ENCODE measurements at regions not wholly inside any gene's neighbourhood (a gene's known extent, or its start where the extent isn't known, plus 50 kb on each side); places are given as distances from the start of the nearest gene placed in this dataset.

- Histone ChIP-seq H3K36me3 (ENCODE audit: control insufficient read depth, insufficient read depth, low read length) (no peaks in the 10 kb centered on the region), H3K4me3 (no peak overlapping the region), H3K9me1 (ENCODE audit: control insufficient read depth, insufficient read depth, low read length) (no peaks in the 10 kb centered on the region), H3K9me3 (replicated peaks; ENCODE audit: control insufficient read depth, insufficient read depth, low read depth, low read length) (no peaks in the 10 kb centered on the region), H4K20me1 (replicated peaks; ENCODE audit: control insufficient read depth, insufficient read depth, low read length) (no peaks in the 10 kb centered on the region), H3K27ac (ENCODE audit: extremely low read depth, low read depth, low read length) (no peak overlapping the region), H3K4me2 (ENCODE audit: insufficient read depth, low read length) (no peak overlapping the region), H2AFZ (ENCODE audit: low read depth, low read length) (no peak overlapping the region), H3K79me2 (ENCODE audit: control insufficient read depth, insufficient read depth, low read length) (no peaks in the 10 kb centered on the region), H3K27me3 (ENCODE audit: control insufficient read depth in 2 of 2, insufficient read depth in 2 of 2, low read length in 2 of 2) (no peaks in the 10 kb centered on the region), H3K4me1 (replicated peaks in 1 of 2; ENCODE audit: control insufficient read depth in 2 of 2, insufficient read depth in 2 of 2, low read length in 2 of 2) (no peaks in the 10 kb centered on the region), H3K9ac (ENCODE audit: insufficient read depth in 1 of 2, low read depth in 2 of 2, low read length in 2 of 2) (no peak overlapping the region)
- ATAC-seq: no peak
- POLR2A ChIA-PET: no interaction called here
- in situ Hi-C loops (cut with MboI) (no loop called here), intact Hi-C loops (cut with micrococcal nuclease) (no loop called here)
- no peak for DNase-seq (ENCODE audit: extremely low read depth in 1 of 4, low spot score in 3 of 4)
- CTCF ChIA-PET (ENCODE audit: low intra/inter-chr PET ratio): no interaction called here
- 84% methylated on average over 3 of the region's 4 CpGs for WGBS (ENCODE audit: insufficient coverage, low coverage, missing lambda C conversion rate)
- FAIRE-seq: no peak
- TF ChIP-seq ZNF146 (CRISPR knock-in tag; IDR thresholded peaks at IDR 0.05; ENCODE audit: unreplicated experiment) (no peak), EZH2 (IDR thresholded peaks at IDR 0.05; ENCODE audit: borderline replicate concordance, low read depth, low read length) (no peak)
- BruUV-seq (replicated peaks): no TSS peak
These were observed 163.0 kb downstream of the MREG start for GRCh38 chr2:215850380-215850779.

GRCh38 chr2:215849771-215850170 is 163.6 kb downstream of the MREG start:
- WGBS (ENCODE audit: insufficient coverage, low coverage, missing lambda C conversion rate): 24% methylated on average over 6 of the region's 6 CpGs
- H2AFZ ChIP-seq (ENCODE audit: low read depth, low read length): no peak overlapping the region
- no peaks in the 10 kb centered on the region for H3K9me3 ChIP-seq (replicated peaks; ENCODE audit: control insufficient read depth, insufficient read depth, low read depth, low read length)
- no TSS peak for BruUV-seq (replicated peaks)
- CTCF ChIA-PET (ENCODE audit: low intra/inter-chr PET ratio): no interaction called here
- H3K79me2 ChIP-seq (ENCODE audit: control insufficient read depth, insufficient read depth, low read length): no peaks in the 10 kb centered on the region
- ATAC-seq (no peak), FAIRE-seq (no peak), DNase-seq (ENCODE audit: extremely low read depth in 1 of 4, low spot score in 3 of 4) (no peak)
- H3K27me3 ChIP-seq (ENCODE audit: control insufficient read depth in 2 of 2, insufficient read depth in 2 of 2, low read length in 2 of 2): no peaks in the 10 kb centered on the region
- no peak overlapping the region for H3K4me2 ChIP-seq (ENCODE audit: insufficient read depth, low read length)
- H3K36me3 ChIP-seq (ENCODE audit: control insufficient read depth, insufficient read depth, low read length): no peaks in the 10 kb centered on the region
- H3K4me3 ChIP-seq: no peak overlapping the region
- H3K9ac ChIP-seq (ENCODE audit: insufficient read depth in 1 of 2, low read depth in 2 of 2, low read length in 2 of 2): no peak overlapping the region
- no peaks in the 10 kb centered on the region for H3K4me1 ChIP-seq (replicated peaks in 1 of 2; ENCODE audit: control insufficient read depth in 2 of 2, insufficient read depth in 2 of 2, low read length in 2 of 2)
- in situ Hi-C loops (cut with MboI) (no loop called here), intact Hi-C loops (cut with micrococcal nuclease) (no loop called here)
- H3K9me1 ChIP-seq (ENCODE audit: control insufficient read depth, insufficient read depth, low read length): no peaks in the 10 kb centered on the region
- H3K27ac ChIP-seq (ENCODE audit: extremely low read depth, low read depth, low read length): no peak overlapping the region
- no peaks in the 10 kb centered on the region for H4K20me1 ChIP-seq (replicated peaks; ENCODE audit: control insufficient read depth, insufficient read depth, low read length)
- POLR2A ChIA-PET: no interaction called here
- peak; percentile 55 for TF ChIP-seq CBFA2T3 (IDR thresholded peaks at IDR 0.05)
- no peak for TF ChIP-seq BCL6 (CRISPR knock-in tag; IDR thresholded peaks at IDR 0.05)
- TF ChIP-seq ARID1B (IDR thresholded peaks at IDR 0.05): peak; percentile 38; the same call in 1 of the 2 replicates
- TF ChIP-seq ZNF324 (CRISPR knock-in tag; IDR thresholded peaks at IDR 0.05): no peak
- TF ChIP-seq, protein P1, sequence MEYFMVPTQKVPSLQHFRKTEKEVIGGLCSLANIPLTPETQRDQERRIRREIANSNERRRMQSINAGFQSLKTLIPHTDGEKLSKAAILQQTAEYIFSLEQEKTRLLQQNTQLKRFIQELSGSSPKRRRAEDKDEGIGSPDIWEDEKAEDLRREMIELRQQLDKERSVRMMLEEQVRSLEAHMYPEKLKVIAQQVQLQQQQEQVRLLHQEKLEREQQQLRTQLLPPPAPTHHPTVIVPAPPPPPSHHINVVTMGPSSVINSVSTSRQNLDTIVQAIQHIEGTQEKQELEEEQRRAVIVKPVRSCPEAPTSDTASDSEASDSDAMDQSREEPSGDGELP (CRISPR knock-in tag; IDR thresholded peaks at IDR 0.05; ENCODE audit: borderline replicate concordance): no peak
- TF ChIP-seq SRF (CRISPR knock-in tag; IDR thresholded peaks at IDR 0.05): no peak
- TF ChIP-seq PPARD (CRISPR knock-in tag; IDR thresholded peaks at IDR 0.05): no peak
- 0 out of 2 replicates have a peak, but pooled peaks have one; percentile 56 for TF ChIP-seq HDAC2 (IDR thresholded peaks at IDR 0.05)
- TF ChIP-seq RCOR1 (IDR thresholded peaks at IDR 0.05; ENCODE audit: borderline replicate concordance in 1 of 2, low read depth in 2 of 2, low read length in 2 of 2): peak in 1 of 2 experiments; percentile 93; a peak in 2 of 4 replicates
- TF ChIP-seq KDM1A (IDR thresholded peaks at IDR 0.05): peak; percentile 88
- no peak for TF ChIP-seq POLR2AphosphoS2 (IDR thresholded peaks at IDR 0.05; ENCODE audit: low read length)
- no peak for TF ChIP-seq HEY1 (CRISPR knock-in tag; IDR thresholded peaks at IDR 0.05; ENCODE audit: borderline replicate concordance)
- no peak for TF ChIP-seq C11orf30 (IDR thresholded peaks at IDR 0.05; ENCODE audit: low read depth)
- peak in 1 of 2 experiments; percentile 57; a peak in 2 of 4 replicates for TF ChIP-seq HDAC1 (IDR thresholded peaks at IDR 0.05)
- TF ChIP-seq RAD21 (CRISPR knock-in tag; conservative IDR thresholded peaks at IDR 0.05 in 1 of 2, IDR thresholded peaks at IDR 0.05 in 1 of 2): no peak
- no peak for TF ChIP-seq POLR2H (tag; IDR thresholded peaks at IDR 0.05; ENCODE audit: low read depth)
